GM12872 (cell line): ENCODE measurements at regions not wholly inside any gene's neighbourhood (a gene's known extent, or its start where the extent isn't known, plus 50 kb on each side); places are given as distances from the start of the nearest gene placed in this dataset.

Experiments
- TF ChIP-seq, protein P1 (sequence below): IDR thresholded peaks from 3 replicates; pipeline ENCODE4 v1.5.1; 2011; ENCODE audit warnings: low read depth, mild to moderate bottlenecking, low read length, moderate library complexity; ENCODE audit not compliant: insufficient read depth

DNA sequence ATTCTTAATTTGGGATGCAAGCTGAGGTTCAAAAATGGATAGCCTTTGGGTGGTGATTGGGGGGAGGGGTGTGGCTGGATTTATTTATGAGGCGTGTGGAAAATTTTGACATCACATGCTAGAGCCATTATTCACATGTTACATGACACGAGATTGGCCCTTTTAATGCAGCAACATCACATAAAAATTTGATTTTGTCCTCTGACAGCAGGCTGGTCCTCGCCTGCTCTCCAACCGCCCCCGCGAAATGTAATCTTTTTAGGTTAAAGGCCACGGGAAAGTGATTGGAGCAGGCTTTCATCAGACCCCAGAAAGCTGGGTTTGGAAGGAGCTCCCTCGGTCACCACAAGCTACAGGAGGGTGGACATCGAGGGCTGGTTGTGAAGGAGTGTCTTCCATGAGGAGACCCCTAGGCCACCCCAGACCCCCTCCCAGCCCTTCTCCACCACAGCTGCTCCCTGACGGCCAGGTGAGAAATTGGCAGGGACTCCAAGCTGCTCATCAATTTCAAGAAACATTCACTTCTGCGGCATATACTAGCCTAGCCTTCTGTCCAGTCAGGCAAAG is 502.7 kb upstream of the PSMD7 start:
- TF ChIP-seq, protein P1, sequence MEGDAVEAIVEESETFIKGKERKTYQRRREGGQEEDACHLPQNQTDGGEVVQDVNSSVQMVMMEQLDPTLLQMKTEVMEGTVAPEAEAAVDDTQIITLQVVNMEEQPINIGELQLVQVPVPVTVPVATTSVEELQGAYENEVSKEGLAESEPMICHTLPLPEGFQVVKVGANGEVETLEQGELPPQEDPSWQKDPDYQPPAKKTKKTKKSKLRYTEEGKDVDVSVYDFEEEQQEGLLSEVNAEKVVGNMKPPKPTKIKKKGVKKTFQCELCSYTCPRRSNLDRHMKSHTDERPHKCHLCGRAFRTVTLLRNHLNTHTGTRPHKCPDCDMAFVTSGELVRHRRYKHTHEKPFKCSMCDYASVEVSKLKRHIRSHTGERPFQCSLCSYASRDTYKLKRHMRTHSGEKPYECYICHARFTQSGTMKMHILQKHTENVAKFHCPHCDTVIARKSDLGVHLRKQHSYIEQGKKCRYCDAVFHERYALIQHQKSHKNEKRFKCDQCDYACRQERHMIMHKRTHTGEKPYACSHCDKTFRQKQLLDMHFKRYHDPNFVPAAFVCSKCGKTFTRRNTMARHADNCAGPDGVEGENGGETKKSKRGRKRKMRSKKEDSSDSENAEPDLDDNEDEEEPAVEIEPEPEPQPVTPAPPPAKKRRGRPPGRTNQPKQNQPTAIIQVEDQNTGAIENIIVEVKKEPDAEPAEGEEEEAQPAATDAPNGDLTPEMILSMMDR: no peak

DNA sequence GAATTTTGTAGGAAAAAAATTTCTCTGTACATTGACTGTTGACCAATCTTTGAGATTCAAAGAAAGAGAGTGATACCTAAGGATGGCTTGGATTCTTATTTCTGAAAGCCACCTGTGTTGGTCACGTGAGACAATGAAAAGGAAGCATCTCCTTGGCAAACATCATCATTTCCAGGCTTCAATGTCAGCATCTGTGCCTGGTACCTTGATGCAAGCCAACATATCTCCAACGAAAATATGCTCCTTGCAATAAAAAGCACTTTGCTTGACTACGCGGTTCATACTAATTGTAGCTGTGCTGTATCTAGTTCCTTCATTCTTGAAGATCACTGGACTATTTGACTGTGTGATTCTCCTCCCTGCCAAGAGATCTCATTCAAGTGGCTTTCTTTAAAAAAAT is 503.4 kb upstream of the PSMD7 start:
- TF ChIP-seq, protein P1: no peak

DNA sequence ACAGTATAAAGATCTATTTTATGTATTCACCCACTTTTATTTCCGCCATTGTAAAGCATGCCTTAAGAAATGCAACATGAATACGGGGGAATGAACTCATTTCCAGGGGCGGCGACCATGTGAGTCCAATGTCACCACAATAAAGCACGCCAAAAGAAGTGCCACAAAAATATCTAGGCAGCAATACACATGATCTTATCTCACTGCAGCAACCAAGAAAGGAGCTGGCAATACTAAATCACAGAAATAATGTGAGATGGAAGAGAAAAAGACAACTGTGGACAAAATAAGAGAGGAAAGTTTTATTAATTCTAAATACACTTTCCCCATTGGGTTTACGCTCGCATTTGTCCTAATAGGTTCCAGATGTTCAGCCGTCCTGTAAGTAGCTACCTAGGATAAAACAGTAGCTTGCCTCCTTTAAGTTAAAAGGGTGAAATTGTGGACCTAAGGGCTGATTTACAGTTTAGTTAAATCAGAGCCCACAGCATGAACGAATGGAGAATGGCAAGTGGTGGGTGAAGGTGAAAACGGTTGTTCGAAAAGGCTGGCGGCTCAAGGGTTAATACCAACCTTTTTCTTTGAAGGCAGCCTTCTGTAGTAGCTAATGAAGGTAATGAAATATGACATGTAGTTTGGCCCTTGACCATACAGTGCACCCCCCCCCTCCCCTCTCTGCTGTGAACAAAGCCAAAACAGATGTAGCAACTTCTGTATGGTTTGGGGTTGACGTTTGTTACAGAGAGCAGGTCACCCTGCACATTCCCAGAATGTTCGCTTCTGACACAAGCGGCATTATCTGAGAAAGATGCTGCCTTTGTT is 504.2 kb upstream of the PSMD7 start:
- TF ChIP-seq, protein P1: no peak

DNA sequence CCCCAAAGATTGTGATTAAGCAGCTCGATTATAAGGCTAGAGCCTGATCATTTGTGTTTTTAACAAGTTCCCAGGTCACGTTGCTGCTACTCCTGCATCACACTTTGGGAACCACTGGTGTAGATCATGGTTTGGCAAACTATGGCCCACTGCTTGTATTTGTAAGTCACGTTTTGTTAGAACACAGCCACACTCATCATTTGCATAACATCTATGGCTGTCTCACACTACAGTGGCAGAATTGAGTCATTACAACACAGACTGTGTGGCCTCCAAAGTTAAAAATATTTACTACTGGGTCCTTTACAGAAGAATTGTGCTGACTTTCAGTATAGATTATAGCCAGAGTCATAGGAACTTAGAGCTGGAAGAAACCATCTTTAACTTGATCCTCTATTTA is 515.3 kb upstream of the PSMD7 start:
- TF ChIP-seq, protein P1: no peak

DNA sequence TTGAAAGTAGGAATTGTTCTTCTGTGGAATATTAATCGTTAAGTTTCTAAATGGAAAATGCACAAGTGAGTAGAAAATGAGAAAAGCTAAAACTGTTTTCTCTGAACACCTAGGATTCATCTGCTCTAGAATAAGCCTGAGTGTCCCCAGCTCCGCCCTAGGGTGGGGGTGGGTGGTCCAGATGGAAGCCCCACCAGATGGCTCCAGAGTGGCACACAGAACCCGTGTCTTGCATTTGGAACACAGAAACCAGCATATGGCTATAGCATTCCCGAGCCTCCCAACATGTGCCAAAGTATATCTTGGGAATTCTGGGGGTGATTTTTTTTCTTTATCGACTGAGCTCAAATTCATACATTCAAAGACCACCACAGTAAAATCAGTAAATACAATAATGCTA is 517.7 kb upstream of the PSMD7 start:
- TF ChIP-seq, protein P1: no peak

DNA sequence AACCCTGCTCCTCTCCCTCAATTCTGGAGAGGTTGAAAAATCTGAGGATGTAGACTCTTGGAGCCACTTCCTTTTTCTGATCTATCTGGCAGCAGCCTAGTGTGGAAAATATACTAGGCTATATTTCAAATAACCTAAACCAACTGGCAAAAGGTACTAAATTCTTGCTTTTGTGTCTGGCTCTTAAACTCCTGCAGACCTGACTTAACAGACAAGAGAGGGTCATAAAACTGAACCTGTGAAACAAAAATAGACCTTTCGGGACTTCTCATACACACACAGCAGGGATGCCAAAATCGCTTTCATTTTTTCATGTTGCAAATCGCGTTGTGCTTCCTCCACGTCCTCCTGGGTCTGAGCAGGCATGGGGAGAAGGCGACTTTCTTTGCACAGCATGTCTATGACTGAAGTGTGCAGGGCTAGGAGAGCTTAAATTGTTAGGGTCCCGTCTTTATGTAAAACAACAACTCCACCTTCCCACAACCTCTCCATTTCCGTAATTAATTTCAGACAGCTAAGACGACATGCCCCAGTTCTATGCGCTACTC is 520.7 kb upstream of the PSMD7 start:
- TF ChIP-seq, protein P1: no peak

DNA sequence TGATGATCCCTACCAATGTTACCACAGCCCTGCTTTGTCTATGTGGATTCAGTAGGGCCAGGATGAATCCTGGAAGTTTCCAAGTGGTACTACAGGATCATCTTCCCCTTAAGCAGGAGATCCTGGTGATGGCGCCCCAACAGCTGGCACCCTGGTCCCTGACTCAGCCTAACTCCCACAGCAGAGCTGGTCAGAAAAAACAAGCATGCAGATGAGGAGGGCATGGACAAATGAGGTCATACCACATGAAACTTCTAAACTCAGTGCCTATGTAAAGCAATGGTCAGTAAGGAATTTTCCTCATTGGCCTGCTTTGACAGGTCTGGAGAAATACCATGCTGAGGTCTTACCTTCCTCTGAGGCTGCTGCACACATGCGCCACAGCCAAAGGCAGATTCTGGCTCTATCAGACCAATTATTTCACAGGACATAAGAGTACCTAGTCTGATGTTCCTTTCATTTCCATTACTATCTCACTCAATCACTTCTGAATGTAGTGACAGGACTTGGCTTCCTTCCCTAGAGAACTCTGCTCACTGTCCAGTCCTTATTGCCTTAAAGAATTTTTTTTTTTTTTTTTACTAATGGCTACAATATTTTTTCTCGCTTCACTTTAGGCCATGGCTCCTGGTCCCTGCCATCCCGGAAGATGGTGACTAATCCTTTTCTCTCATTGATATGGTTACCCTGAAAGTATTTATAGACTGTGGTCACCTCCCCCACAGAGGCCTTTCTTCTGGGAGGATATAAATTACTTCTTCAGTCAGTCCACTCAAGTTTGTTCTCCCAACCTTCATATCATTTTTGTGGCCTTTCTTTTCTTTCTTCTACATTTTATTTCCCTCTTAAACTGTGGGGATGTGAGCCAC is 525.2 kb upstream of the PSMD7 start:
- TF ChIP-seq, protein P1: no peak
